ENCODE measurements at regions not wholly inside any gene's neighbourhood (a gene's known extent, or its start where the extent isn't known, plus 50 kb on each side); places are given as distances from the start of the nearest gene placed in this dataset.

- Histone ChIP-seq H3K9ac (ENCODE audit: insufficient read depth, low read depth, low read length) (no peak overlapping the region), H3K27me3 (ENCODE audit: control insufficient read depth in 1 of 2, insufficient read depth in 2 of 2, low read length in 2 of 2) (peaks cover 0 to 8% of the 10 kb centered on the region in 2 experiments; a peak in 2 of 5 replicates), H3K36me3 (replicated peaks in 1 of 2; ENCODE audit: control insufficient read depth in 1 of 2, insufficient read depth in 2 of 2, low read length in 2 of 2) (no peaks in the 10 kb centered on the region), H3K27ac (ENCODE audit: extremely low read length, insufficient read depth, low read length) (no peak overlapping the region), H4K20me1 (ENCODE audit: insufficient read depth, low read length) (no peaks in the 10 kb centered on the region), H3K4me3 (replicated peaks in 1 of 3; ENCODE audit: insufficient read depth in 1 of 3, low read depth in 2 of 3, low read length in 3 of 3) (no peak overlapping the region), H3K79me2 (ENCODE audit: insufficient read depth, low read length) (no peaks in the 10 kb centered on the region), H3K4me1 (ENCODE audit: insufficient read depth, low read length) (peaks cover 8% of the 10 kb centered on the region), H3K4me2 (ENCODE audit: low read depth, low read length) (no peak overlapping the region), H3K9me3 (ENCODE audit: low read length) (no peaks in the 10 kb centered on the region), H2AFZ (ENCODE audit: low read length) (no peak overlapping the region)
- CTCF ChIA-PET (ENCODE audit: low intra/inter-chr PET ratio, low total read pairs), result no interaction called here
- WGBS (ENCODE audit: low lambda C conversion rate), result 48% methylated on average over 4 of the region's 4 CpGs
- in situ Hi-C loops (cut with HindIII; ENCODE audit: extremely low pct_ligation_motif_present, low pct_unique_long_range_greater_than_20kb) (no loop called here), intact Hi-C loops (cut with micrococcal nuclease; ENCODE audit: unreplicated experiment) (no loop called here)
- FAIRE-seq (no peak), DNase-seq (ENCODE audit: low spot score) (no peak), ATAC-seq (no peak)
- BruUV-seq (replicated peaks), result no TSS peak
- POLR2A ChIA-PET, result no interaction called here
- TF ChIP-seq FUBP1 (CRISPR knock-in tag; IDR thresholded peaks at IDR 0.05; ENCODE audit: borderline replicate concordance) (no peak), ZFP36 (IDR thresholded peaks at IDR 0.05; ENCODE audit: borderline replicate concordance, low read depth, low read length, partially characterized antibody) (no peak), JUND (CRISPR knock-in tag; IDR thresholded peaks at IDR 0.05) (no peak), GTF3A (CRISPR knock-in tag; conservative IDR thresholded peaks at IDR 0.05) (no peak), ZNF670 (CRISPR knock-in tag; IDR thresholded peaks at IDR 0.05; ENCODE audit: borderline replicate concordance) (no peak), ZNF609 (CRISPR knock-in tag; IDR thresholded peaks at IDR 0.05; ENCODE audit: borderline replicate concordance) (no peak), HDAC6 (IDR thresholded peaks at IDR 0.05; ENCODE audit: low read depth, low read length) (no peak), ARID2 (CRISPR knock-in tag; IDR thresholded peaks at IDR 0.05; ENCODE audit: borderline replicate concordance) (no peak), ZNF33B (CRISPR knock-in tag; IDR thresholded peaks at IDR 0.05) (no peak)
- TF ChIP-seq, protein P1, sequence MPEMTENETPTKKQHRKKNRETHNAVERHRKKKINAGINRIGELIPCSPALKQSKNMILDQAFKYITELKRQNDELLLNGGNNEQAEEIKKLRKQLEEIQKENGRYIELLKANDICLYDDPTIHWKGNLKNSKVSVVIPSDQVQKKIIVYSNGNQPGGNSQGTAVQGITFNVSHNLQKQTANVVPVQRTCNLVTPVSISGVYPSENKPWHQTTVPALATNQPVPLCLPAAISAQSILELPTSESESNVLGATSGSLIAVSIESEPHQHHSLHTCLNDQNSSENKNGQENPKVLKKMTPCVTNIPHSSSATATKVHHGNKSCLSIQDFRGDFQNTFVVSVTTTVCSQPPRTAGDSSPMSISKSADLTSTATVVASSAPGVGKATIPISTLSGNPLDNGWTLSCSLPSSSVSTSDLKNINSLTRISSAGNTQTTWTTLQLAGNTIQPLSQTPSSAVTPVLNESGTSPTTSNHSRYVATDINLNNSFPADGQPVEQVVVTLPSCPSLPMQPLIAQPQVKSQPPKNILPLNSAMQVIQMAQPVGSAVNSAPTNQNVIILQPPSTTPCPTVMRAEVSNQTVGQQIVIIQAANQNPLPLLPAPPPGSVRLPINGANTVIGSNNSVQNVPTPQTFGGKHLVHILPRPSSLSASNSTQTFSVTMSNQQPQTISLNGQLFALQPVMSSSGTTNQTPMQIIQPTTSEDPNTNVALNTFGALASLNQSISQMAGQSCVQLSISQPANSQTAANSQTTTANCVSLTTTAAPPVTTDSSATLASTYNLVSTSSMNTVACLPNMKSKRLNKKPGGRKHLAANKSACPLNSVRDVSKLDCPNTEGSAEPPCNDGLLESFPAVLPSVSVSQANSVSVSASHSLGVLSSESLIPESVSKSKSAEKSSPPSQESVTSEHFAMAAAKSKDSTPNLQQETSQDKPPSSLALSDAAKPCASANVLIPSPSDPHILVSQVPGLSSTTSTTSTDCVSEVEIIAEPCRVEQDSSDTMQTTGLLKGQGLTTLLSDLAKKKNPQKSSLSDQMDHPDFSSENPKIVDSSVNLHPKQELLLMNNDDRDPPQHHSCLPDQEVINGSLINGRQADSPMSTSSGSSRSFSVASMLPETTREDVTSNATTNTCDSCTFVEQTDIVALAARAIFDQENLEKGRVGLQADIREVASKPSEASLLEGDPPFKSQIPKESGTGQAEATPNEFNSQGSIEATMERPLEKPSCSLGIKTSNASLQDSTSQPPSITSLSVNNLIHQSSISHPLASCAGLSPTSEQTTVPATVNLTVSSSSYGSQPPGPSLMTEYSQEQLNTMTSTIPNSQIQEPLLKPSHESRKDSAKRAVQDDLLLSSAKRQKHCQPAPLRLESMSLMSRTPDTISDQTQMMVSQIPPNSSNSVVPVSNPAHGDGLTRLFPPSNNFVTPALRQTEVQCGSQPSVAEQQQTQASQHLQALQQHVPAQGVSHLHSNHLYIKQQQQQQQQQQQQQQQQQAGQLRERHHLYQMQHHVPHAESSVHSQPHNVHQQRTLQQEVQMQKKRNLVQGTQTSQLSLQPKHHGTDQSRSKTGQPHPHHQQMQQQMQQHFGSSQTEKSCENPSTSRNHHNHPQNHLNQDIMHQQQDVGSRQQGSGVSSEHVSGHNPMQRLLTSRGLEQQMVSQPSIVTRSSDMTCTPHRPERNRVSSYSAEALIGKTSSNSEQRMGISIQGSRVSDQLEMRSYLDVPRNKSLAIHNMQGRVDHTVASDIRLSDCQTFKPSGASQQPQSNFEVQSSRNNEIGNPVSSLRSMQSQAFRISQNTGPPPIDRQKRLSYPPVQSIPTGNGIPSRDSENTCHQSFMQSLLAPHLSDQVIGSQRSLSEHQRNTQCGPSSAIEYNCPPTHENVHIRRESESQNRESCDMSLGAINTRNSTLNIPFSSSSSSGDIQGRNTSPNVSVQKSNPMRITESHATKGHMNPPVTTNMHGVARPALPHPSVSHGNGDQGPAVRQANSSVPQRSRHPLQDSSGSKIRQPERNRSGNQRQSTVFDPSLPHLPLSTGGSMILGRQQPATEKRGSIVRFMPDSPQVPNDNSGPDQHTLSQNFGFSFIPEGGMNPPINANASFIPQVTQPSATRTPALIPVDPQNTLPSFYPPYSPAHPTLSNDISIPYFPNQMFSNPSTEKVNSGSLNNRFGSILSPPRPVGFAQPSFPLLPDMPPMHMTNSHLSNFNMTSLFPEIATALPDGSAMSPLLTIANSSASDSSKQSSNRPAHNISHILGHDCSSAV (CRISPR knock-in tag; IDR thresholded peaks at IDR 0.05; ENCODE audit: borderline replicate concordance), result no peak
Measured at GRCh38 chr14:65339866-65340265, 72.7 kb upstream of the FUT8 start.
